Neuronal stem cell (in vitro differentiated cells): ENCODE measurements at regions not wholly inside any gene's neighbourhood (a gene's known extent, or its start where the extent isn't known, plus 50 kb on each side); places are given as distances from the start of the nearest gene placed in this dataset.

Experiments used
- DNase-seq: peaks from one replicate; pipeline ENCODE4 v3.0.0-alpha.2; 2013; ENCODE audit warnings: low spot score
- H2AFZ ChIP-seq: one replicate; pipeline ENCODE4 v1.6.1; 2013; ENCODE audit warnings: mild to moderate bottlenecking, low read length, inconsistent platforms
- H2AK5ac ChIP-seq: 2 replicates; pipeline ENCODE4 v1.6.1; 2013; ENCODE audit warnings: low read depth, mild to moderate bottlenecking, inconsistent platforms, low read length, moderate library complexity, mixed read lengths
- H2BK120ac ChIP-seq: 2 replicates; pipeline ENCODE4 v1.6.1; 2013; ENCODE audit warnings: low read depth, mild to moderate bottlenecking, inconsistent platforms, low read length, moderate library complexity, mixed read lengths
- H2BK12ac ChIP-seq: one replicate; pipeline ENCODE4 v1.6.1; 2013; ENCODE audit warnings: low read length, inconsistent platforms
- H2BK15ac ChIP-seq: 2 replicates; pipeline ENCODE4 v1.6.1; 2013; ENCODE audit warnings: mild to moderate bottlenecking, low read length, inconsistent platforms, mixed read lengths
- H2BK5ac ChIP-seq: one replicate; pipeline ENCODE4 v1.6.1; 2013; ENCODE audit warnings: inconsistent platforms, mild to moderate bottlenecking, low read length, moderate library complexity
- H3K14ac ChIP-seq: one replicate; pipeline ENCODE4 v1.6.1; 2013; ENCODE audit warnings: low read length, inconsistent platforms
- H3K18ac ChIP-seq: 2 replicates; pipeline ENCODE4 v1.6.1; 2013; ENCODE audit warnings: low read length, inconsistent platforms
- H3K23ac ChIP-seq: 2 replicates; pipeline ENCODE4 v1.6.1; 2013; ENCODE audit warnings: low read depth, mild to moderate bottlenecking, mixed read lengths, low read length, inconsistent platforms; ENCODE audit not compliant: poor library complexity
- H3K27ac ChIP-seq: replicated peaks from 3 replicates; pipeline ENCODE4 v1.5.1; 2013; ENCODE audit warnings: low read length, inconsistent platforms
- H3K27me3 ChIP-seq, 3 experiments: 2 replicates each; pipeline ENCODE4 v1.6.1; 2013; ENCODE audit warnings: low read length in 3 of 3, mild to moderate bottlenecking in 2 of 3, inconsistent platforms in 1 of 3, low read depth in 1 of 3, mixed read lengths in 1 of 3, moderate library complexity in 1 of 3; ENCODE audit not compliant: control insufficient read depth in 3 of 3, insufficient read depth in 3 of 3
- H3K36me3 ChIP-seq, 2 donors: replicated peaks in 1 of 2; 2 replicates each; pipeline ENCODE4 v1.6.1; 2013; ENCODE audit warnings: low read length in 2 of 2; ENCODE audit not compliant: control insufficient read depth in 2 of 2, insufficient read depth in 2 of 2
- H3K4ac ChIP-seq: 2 replicates; pipeline ENCODE4 v1.6.1; 2013; ENCODE audit warnings: inconsistent platforms, mild to moderate bottlenecking, low read length, moderate library complexity
- H3K4me1 ChIP-seq, 2 donors: 1 replicate in 1 of 2; 2 replicates in 1 of 2; pipeline ENCODE4 v1.6.1; 2013; ENCODE audit warnings: low read length in 2 of 2, low read depth in 1 of 2; ENCODE audit not compliant: control insufficient read depth in 2 of 2, insufficient read depth in 1 of 2
- H3K4me2 ChIP-seq: one replicate; pipeline ENCODE4 v1.6.1; 2013; ENCODE audit warnings: mild to moderate bottlenecking, low read length, inconsistent platforms; ENCODE audit not compliant: insufficient read depth, poor library complexity, severe bottlenecking
- H3K4me3 ChIP-seq, 2 donors: 2 replicates each; pipeline ENCODE4 v1.5.1; 2013; ENCODE audit warnings: low read length in 2 of 2, mild to moderate bottlenecking in 2 of 2, inconsistent platforms in 1 of 2, moderate library complexity in 1 of 2
- H3K79me1 ChIP-seq: one replicate; pipeline ENCODE4 v1.6.1; 2013; ENCODE audit warnings: low read depth, mild to moderate bottlenecking, inconsistent platforms, low read length, moderate library complexity
- H3K9ac ChIP-seq: one replicate; pipeline ENCODE4 v1.6.1; 2013; ENCODE audit warnings: mild to moderate bottlenecking, low read depth, low read length, inconsistent platforms; ENCODE audit not compliant: poor library complexity
- H3K9me3 ChIP-seq, 2 donors: replicated peaks in 1 of 2; 2 replicates each; pipeline versions ENCODE3 to v1.6.1; 2013; ENCODE audit warnings: low read length in 2 of 2, mild to moderate bottlenecking in 2 of 2, inconsistent platforms in 1 of 2, low read depth in 1 of 2, mixed read lengths in 1 of 2, moderate library complexity in 1 of 2; ENCODE audit not compliant: control insufficient read depth in 2 of 2, insufficient read depth in 1 of 2
- H4K8ac ChIP-seq: one replicate; pipeline ENCODE4 v1.6.1; 2013; ENCODE audit warnings: low read depth, mild to moderate bottlenecking, inconsistent platforms, low read length, moderate library complexity
- H4K91ac ChIP-seq: one replicate; pipeline ENCODE4 v1.6.1; 2013; ENCODE audit warnings: low read length, low read depth, mild to moderate bottlenecking, inconsistent platforms; ENCODE audit not compliant: poor library complexity
- WGBS, 2 donors: extraction: QIAGEN DNeasy Blood & Tissue Kit; methylation state at CpG; one replicate each; pipeline ENCODE4 v1.1.7; 2013; ENCODE audit warnings: missing lambda C conversion rate in 2 of 2, mixed read lengths in 1 of 2; ENCODE audit not compliant: insufficient read length in 2 of 2, insufficient replicate concordance in 1 of 2; ENCODE audit errors: extremely low coverage in 2 of 2; 5-methylcytosine and 5-hydroxymethylcytosine counted together

- no peak overlapping the region for H3K27ac ChIP-seq
- H4K8ac ChIP-seq, result no peak overlapping the region
- H3K36me3 ChIP-seq, result no peaks in the 10 kb centered on the region
- no peak overlapping the region for H3K14ac ChIP-seq
- no peak overlapping the region for H2BK120ac ChIP-seq
- no CpG with 5 or more reads among the region's 9 CpGs for WGBS, 2 donors
- H2BK5ac ChIP-seq, result no peak overlapping the region
- no peak overlapping the region for H2BK15ac ChIP-seq
- H2AFZ ChIP-seq, result peak overlapping the region; percentile 51
- H4K91ac ChIP-seq, result no peak overlapping the region
- H2AK5ac ChIP-seq, result no peak overlapping the region
- H3K4me2 ChIP-seq, result no peak overlapping the region
- H3K4me3 ChIP-seq, result no peak overlapping the region
- peaks cover 2 to 3% of the 10 kb centered on the region in 2 donors for H3K9me3 ChIP-seq
- no peak overlapping the region for H3K23ac ChIP-seq
- no peak for DNase-seq
- no peaks in the 10 kb centered on the region for H3K79me1 ChIP-seq
- no peak overlapping the region for H2BK12ac ChIP-seq
- peaks cover 0 to 3% (median 0%) of the 10 kb centered on the region in 3 experiments for H3K27me3 ChIP-seq
- no peak overlapping the region for H3K4ac ChIP-seq
- H3K9ac ChIP-seq, result no peak overlapping the region
- H3K18ac ChIP-seq, result no peak overlapping the region
- peaks cover 0 to 9% of the 10 kb centered on the region in 2 donors for H3K4me1 ChIP-seq
Measured at GRCh38 chr2:47724221-47724981, 58.5 kb upstream of the MSH6 start.

GRCh38 chr2:47721296-47721695 is 61.6 kb upstream of the MSH6 start:
- peaks cover 2 to 7% of the 10 kb centered on the region in 2 donors for H3K9me3 ChIP-seq
- no peaks in the 10 kb centered on the region for H3K79me1 ChIP-seq
- no peak overlapping the region for H2BK5ac ChIP-seq
- H3K9ac ChIP-seq, result no peak overlapping the region
- H3K4me3 ChIP-seq, result no peak overlapping the region
- H3K27me3 ChIP-seq, result peaks cover 0 to 3% (median 0%) of the 10 kb centered on the region in 3 experiments
- peak; percentile 33 for DNase-seq
- no peak overlapping the region for H2BK12ac ChIP-seq
- no peak overlapping the region for H3K4me2 ChIP-seq
- no peak overlapping the region for H3K14ac ChIP-seq
- no peak overlapping the region for H4K91ac ChIP-seq
- no peak overlapping the region for H4K8ac ChIP-seq
- H3K4ac ChIP-seq, result no peak overlapping the region
- H3K23ac ChIP-seq, result no peak overlapping the region
- no peaks in the 10 kb centered on the region for H3K36me3 ChIP-seq
- H2BK15ac ChIP-seq, result no peak overlapping the region
- WGBS, 2 donors, result no CpG with 5 or more reads among the region's 8 CpGs
- H3K18ac ChIP-seq, result peak overlapping the region; percentile 31
- no peak overlapping the region for H2AFZ ChIP-seq
- peak overlapping the region; percentile 59 for H3K27ac ChIP-seq
- no peak overlapping the region for H2AK5ac ChIP-seq
- H2BK120ac ChIP-seq, result no peak overlapping the region
- H3K4me1 ChIP-seq, result peaks cover 0 to 11% of the 10 kb centered on the region in 2 donors

GRCh38 chr2:47720559-47720958 is 62.4 kb upstream of the MSH6 start:
- no peak overlapping the region for H2AK5ac ChIP-seq
- no peak overlapping the region for H3K9ac ChIP-seq
- no peak overlapping the region for H2BK15ac ChIP-seq
- DNase-seq, result no peak
- no peak overlapping the region for H3K27ac ChIP-seq
- H3K4me1 ChIP-seq, result peaks cover 0 to 11% of the 10 kb centered on the region in 2 donors
- no peak overlapping the region for H2BK12ac ChIP-seq
- no peak overlapping the region for H2AFZ ChIP-seq
- no peak overlapping the region for H4K91ac ChIP-seq
- H3K79me1 ChIP-seq, result no peaks in the 10 kb centered on the region
- H3K36me3 ChIP-seq, result no peaks in the 10 kb centered on the region
- H3K9me3 ChIP-seq, result peaks cover 2 to 7% of the 10 kb centered on the region in 2 donors
- no peak overlapping the region for H4K8ac ChIP-seq
- WGBS, 2 donors, result no CpG with 5 or more reads among the region's 2 CpGs
- no peak overlapping the region for H3K18ac ChIP-seq
- no peak overlapping the region for H3K4me3 ChIP-seq
- H3K27me3 ChIP-seq, result peaks cover 0 to 3% (median 0%) of the 10 kb centered on the region in 3 experiments
- no peak overlapping the region for H3K14ac ChIP-seq
- H2BK120ac ChIP-seq, result no peak overlapping the region
- no peak overlapping the region for H3K4me2 ChIP-seq
- H2BK5ac ChIP-seq, result no peak overlapping the region
- no peak overlapping the region for H3K23ac ChIP-seq
- no peak overlapping the region for H3K4ac ChIP-seq

GRCh38 chr2:47720036-47720435 is 62.9 kb upstream of the MSH6 start:
- Histone ChIP-seq H4K8ac (no peak overlapping the region), H3K27ac (no peak overlapping the region), H2BK12ac (no peak overlapping the region), H2AFZ (no peak overlapping the region), H2AK5ac (no peak overlapping the region), H2BK5ac (no peak overlapping the region), H2BK120ac (no peak overlapping the region), H3K27me3 (peaks cover 0 to 3% (median 0%) of the 10 kb centered on the region in 3 experiments), H2BK15ac (no peak overlapping the region), H3K4me1 (peaks cover 0 to 11% of the 10 kb centered on the region in 2 donors), H3K14ac (no peak overlapping the region), H3K4ac (no peak overlapping the region), H3K36me3 (no peaks in the 10 kb centered on the region), H3K4me2 (no peak overlapping the region), H3K23ac (no peak overlapping the region), H3K9ac (no peak overlapping the region), H4K91ac (no peak overlapping the region), H3K79me1 (no peaks in the 10 kb centered on the region), H3K4me3 (no peak overlapping the region), H3K9me3 (peaks cover 2 to 7% of the 10 kb centered on the region in 2 donors), H3K18ac (no peak overlapping the region)
- WGBS, 2 donors, result no CpG with 5 or more reads among the region's 3 CpGs
- no peak for DNase-seq
